K562 (cell line): ENCODE measurements at regions not wholly inside any gene's neighbourhood (a gene's known extent, or its start where the extent isn't known, plus 50 kb on each side); places are given as distances from the start of the nearest gene placed in this dataset.
A peak's percentile ranks its signal among the peaks of the same experiment; 100 is the strongest.

ENCODE experiments used
- ATAC-seq: fragments of 200-7000 bp; cut with Tn5 transposase; 3 replicates; pipeline ENCODE4 v1.9.1; 2020; ENCODE audit warnings: moderate library complexity
- BruUV-seq: library from RNA; stranded (reverse); fragments of 400-500 nt; replicated peaks from 2 replicates; lab custom pipeline; 2021; lab: Mats Ljungman, UMichigan
- CTCF ChIA-PET: fragments of 300-600 bp; formaldehyde crosslinking; extraction: SDS; loops from one replicate; lab custom pipeline; 2021; ENCODE audit warnings: low intra/inter-chr PET ratio; lab: Yijun Ruan, JAX
- POLR2A ChIA-PET: fragments of 300-600, 350-650 bp; sonication (Branson Sonifier 250); formaldehyde crosslinking; extraction: SDS; loops from one replicate; lab custom pipeline; 2021; ENCODE audit warnings: antibody characterized with exemption, inconsistent platforms; lab: Yijun Ruan, JAX
- DNase-seq, 4 experiments: peaks; one replicate each; pipeline versions ENCODE4 v3.0.0 to v3.0.0-alpha.2; 2011 to 2018; ENCODE audit warnings: low spot score in 3 of 4, mixed read lengths in 3 of 4; ENCODE audit errors: extremely low read depth in 1 of 4
- FAIRE-seq: peaks from 2 replicates; lab custom pipeline; 2011; peaks lifted over from hg19 to GRCh38; lab: Jason Lieb, UNC
- H2AFZ ChIP-seq: 2 replicates; pipeline ENCODE4 v1.6.0; 2011; ENCODE audit warnings: low read depth, low read length, control low read depth, inconsistent platforms
- H3K27ac ChIP-seq: fragments of 200-600 bp; 3 replicates; pipeline ENCODE4 v1.8.0; 2011; ENCODE audit warnings: low read depth, mild to moderate bottlenecking, control low read depth, inconsistent platforms, low read length, moderate library complexity, mixed read lengths; ENCODE audit errors: extremely low read depth
- H3K27me3 ChIP-seq, 2 experiments: fragments of 300-600 bp in 1 of 2; 2 replicates in 1 of 2; 3 replicates in 1 of 2; pipeline versions ENCODE4 v1.6.0 to v1.8.0; 2011; ENCODE audit warnings: inconsistent platforms in 2 of 2, low read length in 2 of 2, mild to moderate bottlenecking in 1 of 2, mixed read lengths in 1 of 2, moderate library complexity in 1 of 2; ENCODE audit not compliant: control insufficient read depth in 2 of 2, insufficient read depth in 2 of 2
- H3K36me3 ChIP-seq: fragments of 300-600 bp; 3 replicates; pipeline ENCODE4 v1.8.0; 2011; ENCODE audit warnings: mild to moderate bottlenecking, low read length, inconsistent platforms; ENCODE audit not compliant: control insufficient read depth, insufficient read depth
- H3K4me1 ChIP-seq, 2 experiments: fragments of 200-600 bp in 1 of 2; replicated peaks in 1 of 2; 2 replicates in 1 of 2; 3 replicates in 1 of 2; pipeline versions ENCODE4 v1.5.1 to v1.8.0; 2011; ENCODE audit warnings: inconsistent platforms in 2 of 2, low read length in 2 of 2, mild to moderate bottlenecking in 1 of 2, mixed read lengths in 1 of 2, moderate library complexity in 1 of 2; ENCODE audit not compliant: control insufficient read depth in 2 of 2, insufficient read depth in 2 of 2
- H3K4me2 ChIP-seq: 2 replicates; pipeline ENCODE4 v1.6.1; 2011; ENCODE audit warnings: low read length, control low read depth, inconsistent platforms, mixed read lengths; ENCODE audit not compliant: insufficient read depth
- H3K4me3 ChIP-seq: fragments of 200-600 bp; sonication (generic), shearing (Covaris generic); 2 replicates; pipeline ENCODE4 v1.5.1; 2016; ENCODE audit warnings: control low read depth, inconsistent platforms
- H3K79me2 ChIP-seq: fragments of 200-600 bp; 3 replicates; pipeline ENCODE4 v1.8.0; 2011; ENCODE audit warnings: low read length, inconsistent platforms; ENCODE audit not compliant: control insufficient read depth, insufficient read depth
- H3K9ac ChIP-seq, 2 experiments: 2 replicates each; pipeline versions ENCODE4 v1.6.0 to v1.6.1; 2011; ENCODE audit warnings: low read depth in 2 of 2, low read length in 2 of 2, control low read depth in 1 of 2, inconsistent platforms in 1 of 2, mild to moderate bottlenecking in 1 of 2, mixed read lengths in 1 of 2; ENCODE audit not compliant: insufficient read depth in 1 of 2
- H3K9me1 ChIP-seq: one replicate; pipeline ENCODE4 v1.6.0; 2011; ENCODE audit warnings: inconsistent platforms, mild to moderate bottlenecking, low read length, moderate library complexity; ENCODE audit not compliant: control insufficient read depth, insufficient read depth
- H3K9me3 ChIP-seq: replicated peaks from 2 replicates; pipeline ENCODE4 v1.5.1; 2011; ENCODE audit warnings: low read depth, low read length, inconsistent platforms; ENCODE audit not compliant: control insufficient read depth, insufficient read depth
- H4K20me1 ChIP-seq: replicated peaks from 2 replicates; pipeline ENCODE4 v1.6.1; 2011; ENCODE audit warnings: low read length, inconsistent platforms, mixed read lengths; ENCODE audit not compliant: control insufficient read depth, insufficient read depth
- ATF3 ChIP-seq, 2 experiments: fragments of 450-650 bp in 1 of 2; sonication (generic) in 1 of 2; formaldehyde crosslinking in 1 of 2; IDR thresholded peaks in 1 of 2; conservative IDR thresholded peaks in 1 of 2; 2 replicates each; pipeline versions ENCODE4 v1.6.1 to v1.8.1; 2016 to 2023; ENCODE audit warnings: mild to moderate bottlenecking in 2 of 2, moderate library complexity in 2 of 2, inconsistent platforms in 1 of 2, missing genetic modification reagents in 1 of 2
- CREBBP ChIP-seq: IDR thresholded peaks from one replicate; pipeline ENCODE4 v1.6.1; 2012; ENCODE audit warnings: low read depth, mild to moderate bottlenecking, control low read depth, inconsistent platforms, low read length
- FOSL1 ChIP-seq: fragments of 200-800 bp; sonication (Bioruptor generic); conservative IDR thresholded peaks from 2 replicates; pipeline ENCODE4 v1.6.1; 2016; ENCODE audit warnings: missing genetic modification characterization, missing compliant biosample characterization
- GMEB1 ChIP-seq: fragments of 250-450 bp; sonication (Bioruptor Pico); IDR thresholded peaks from 2 replicates; pipeline ENCODE4 v1.4.0; 2020; ENCODE audit warnings: mild to moderate bottlenecking
- HDAC2 ChIP-seq: fragments of 450-650 bp; IDR thresholded peaks from 2 replicates; pipeline ENCODE4 v1.6.1; 2016; ENCODE audit warnings: mild to moderate bottlenecking
- HMGN3 ChIP-seq: IDR thresholded peaks from 2 replicates; pipeline ENCODE4 v1.6.1; 2011; ENCODE audit warnings: borderline replicate concordance, low read depth, mild to moderate bottlenecking, mixed read lengths, low read length; ENCODE audit not compliant: insufficient read length; ENCODE audit errors: extremely low read depth
- NCOA4 ChIP-seq: fragments of 450-650 bp; IDR thresholded peaks from 2 replicates; pipeline ENCODE4 v1.6.1; 2018; ENCODE audit warnings: mild to moderate bottlenecking; ENCODE audit not compliant: partially characterized antibody
- NFRKB ChIP-seq: fragments of 450-650 bp; IDR thresholded peaks from 2 replicates; pipeline ENCODE4 v1.6.1; 2016; ENCODE audit warnings: low read depth
- PML ChIP-seq: IDR thresholded peaks from 2 replicates; pipeline ENCODE4 v1.6.1; 2012; ENCODE audit warnings: low read length, inconsistent platforms
- SNRNP70 ChIP-seq: fragments of 200-400 bp; formaldehyde crosslinking; optimal IDR thresholded peaks from 2 replicates; pipeline ENCODE3; 2017; ENCODE audit warnings: low read depth, low read length
- SRSF7 ChIP-seq: fragments of 200-400 bp; formaldehyde crosslinking; optimal IDR thresholded peaks from 2 replicates; pipeline ENCODE3; 2017; ENCODE audit warnings: mild to moderate bottlenecking, low read depth, low read length
- TOE1 ChIP-seq, 2 experiments: fragments of 450-650 bp in 1 of 2; sonication (generic) in 1 of 2; formaldehyde crosslinking in 1 of 2; IDR thresholded peaks; 2 replicates each; pipeline versions ENCODE4 v1.7.1 to v1.8.0; 2016 to 2022; ENCODE audit warnings: borderline replicate concordance in 2 of 2, mild to moderate bottlenecking in 2 of 2, antibody characterized with exemption in 1 of 2, inconsistent platforms in 1 of 2, low read depth in 1 of 2, missing genetic modification reagents in 1 of 2, moderate library complexity in 1 of 2
- ZNF76 ChIP-seq: fragments of 250-450 bp; sonication (Bioruptor Pico); IDR thresholded peaks from 2 replicates; pipeline ENCODE4 v1.4.0; 2020; ENCODE audit warnings: mild to moderate bottlenecking, moderate library complexity, borderline replicate concordance
- ZNF780A ChIP-seq: fragments of 250-450 bp; sonication (Bioruptor Pico); IDR thresholded peaks from 2 replicates; pipeline ENCODE4 v1.5.0; 2021; ENCODE audit warnings: mild to moderate bottlenecking
- WGBS: fragments of 100-300 bp; shearing (Covaris generic); methylation state at CpG from one replicate; pipeline ENCODE4 v1.1.6; 2016; ENCODE audit warnings: low coverage, mixed read lengths; ENCODE audit not compliant: insufficient coverage; ENCODE audit errors: missing lambda C conversion rate; 5-methylcytosine and 5-hydroxymethylcytosine counted together
- in situ Hi-C: fragments of 300-500 bp; cut with MboI; formaldehyde crosslinking; loops from 4 replicates; pipeline ENCODE4 v1.15.0; 2018; ENCODE audit warnings: inconsistent platforms, mixed read lengths
- intact Hi-C: fragments of 100-400 bp; cut with micrococcal nuclease; formaldehyde crosslinking; loops from 2 replicates; pipeline ENCODE4 v1.14.2; 2022
- TF ChIP-seq, protein P1 (sequence below): IDR thresholded peaks from 2 replicates; pipeline ENCODE4 v1.6.1; 2012; ENCODE audit warnings: low read depth, low read length, improper control_type of control experiment, borderline replicate concordance
- TF ChIP-seq, protein P2 (sequence below): IDR thresholded peaks from 2 replicates; pipeline ENCODE4 v1.6.1; 2011; ENCODE audit warnings: borderline replicate concordance, low read depth, mild to moderate bottlenecking, moderate library complexity, low read length; ENCODE audit not compliant: insufficient read depth, poor library complexity, severe bottlenecking

DNA sequence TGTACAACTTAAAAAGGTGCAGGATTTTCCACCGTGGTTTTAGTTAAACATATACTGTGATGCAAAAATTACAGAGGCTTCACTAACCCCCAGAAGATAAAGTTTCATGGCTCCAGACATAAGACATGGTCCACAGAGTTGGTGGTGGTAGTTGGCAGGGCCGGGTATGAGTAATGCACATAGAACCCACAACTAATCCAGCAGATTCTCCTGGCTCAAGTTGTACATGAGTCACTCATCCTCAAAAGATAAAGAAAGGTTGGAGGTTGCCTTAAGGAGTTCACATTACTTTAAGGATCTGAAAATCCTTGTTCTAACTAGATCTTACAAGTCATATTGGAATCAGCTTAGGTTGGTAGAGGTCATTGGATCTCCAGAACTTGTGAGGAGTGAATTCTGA, 98.3 kb upstream of the ZBTB20 start:
- H3K4me3 ChIP-seq = no peak overlapping the region
- H3K27me3 ChIP-seq = no peaks in the 10 kb centered on the region
- WGBS = 6% methylated on average over 2 of the region's 2 CpGs
- no peak overlapping the region for H3K9ac ChIP-seq
- peak; percentile 78 for FAIRE-seq
- no peak overlapping the region for H3K27ac ChIP-seq
- peaks cover 0 to 6% of the 10 kb centered on the region in 2 experiments; a peak in 2 of 5 replicates for H3K4me1 ChIP-seq
- ATAC-seq = no peak
- in situ Hi-C loops (no loop called here), intact Hi-C loops (no loop called here)
- no peak overlapping the region for H2AFZ ChIP-seq
- no peak overlapping the region for H3K4me2 ChIP-seq
- no peaks in the 10 kb centered on the region for H3K9me1 ChIP-seq
- H3K79me2 ChIP-seq = no peaks in the 10 kb centered on the region
- ChIA-PET POLR2A (no interaction called here), CTCF (no interaction called here)
- no peaks in the 10 kb centered on the region for H3K9me3 ChIP-seq
- H4K20me1 ChIP-seq = no peaks in the 10 kb centered on the region
- no TSS peak for BruUV-seq
- H3K36me3 ChIP-seq = no peaks in the 10 kb centered on the region
- DNase-seq = peak in 2 of 4 experiments; percentile 20 to 23
- TF ChIP-seq, protein P1, sequence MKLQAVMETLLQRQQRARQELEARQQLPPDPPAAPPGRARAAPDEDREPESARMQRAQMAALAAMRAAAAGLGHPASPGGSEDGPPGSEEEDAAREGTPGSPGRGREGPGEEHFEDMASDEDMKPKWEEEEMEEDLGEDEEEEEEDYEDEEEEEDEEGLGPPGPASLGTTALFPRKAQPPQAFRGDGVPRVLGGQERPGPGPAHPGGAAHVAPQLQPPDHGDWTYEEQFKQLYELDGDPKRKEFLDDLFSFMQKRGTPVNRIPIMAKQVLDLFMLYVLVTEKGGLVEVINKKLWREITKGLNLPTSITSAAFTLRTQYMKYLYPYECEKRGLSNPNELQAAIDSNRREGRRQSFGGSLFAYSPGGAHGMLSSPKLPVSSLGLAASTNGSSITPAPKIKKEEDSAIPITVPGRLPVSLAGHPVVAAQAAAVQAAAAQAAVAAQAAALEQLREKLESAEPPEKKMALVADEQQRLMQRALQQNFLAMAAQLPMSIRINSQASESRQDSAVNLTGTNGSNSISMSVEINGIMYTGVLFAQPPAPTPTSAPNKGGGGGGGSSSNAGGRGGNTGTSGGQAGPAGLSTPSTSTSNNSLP = no peak
- no peak for TF ChIP-seq PML
- TF ChIP-seq CREBBP = no peak
- no peak for TF ChIP-seq SRSF7
- TF ChIP-seq ZNF76 (CRISPR knock-in tag) = no peak
- TF ChIP-seq SNRNP70 = no peak
- TF ChIP-seq ATF3 (IDR thresholded peaks at IDR 0.05) = peak; percentile 23; the same call in 1 of the 2 replicates
- TF ChIP-seq ATF3 (CRISPR knock-in tag; conservative IDR thresholded peaks at IDR 0.05) = no peak
- no peak for TF ChIP-seq GMEB1 (CRISPR knock-in tag)
- peak; percentile 92 for TF ChIP-seq FOSL1 (tag)
- no peak for TF ChIP-seq NFRKB
- TF ChIP-seq HDAC2 = no peak
- TF ChIP-seq ZNF780A (CRISPR knock-in tag) = no peak
- TF ChIP-seq TOE1 (IDR thresholded peaks at IDR 0.05; ENCODE audit: borderline replicate concordance) = no peak
- no peak for TF ChIP-seq TOE1 (CRISPR knock-in tag; IDR thresholded peaks at IDR 0.05; ENCODE audit: borderline replicate concordance, low read depth)
- TF ChIP-seq HMGN3 = no peak
- TF ChIP-seq, protein P2, sequence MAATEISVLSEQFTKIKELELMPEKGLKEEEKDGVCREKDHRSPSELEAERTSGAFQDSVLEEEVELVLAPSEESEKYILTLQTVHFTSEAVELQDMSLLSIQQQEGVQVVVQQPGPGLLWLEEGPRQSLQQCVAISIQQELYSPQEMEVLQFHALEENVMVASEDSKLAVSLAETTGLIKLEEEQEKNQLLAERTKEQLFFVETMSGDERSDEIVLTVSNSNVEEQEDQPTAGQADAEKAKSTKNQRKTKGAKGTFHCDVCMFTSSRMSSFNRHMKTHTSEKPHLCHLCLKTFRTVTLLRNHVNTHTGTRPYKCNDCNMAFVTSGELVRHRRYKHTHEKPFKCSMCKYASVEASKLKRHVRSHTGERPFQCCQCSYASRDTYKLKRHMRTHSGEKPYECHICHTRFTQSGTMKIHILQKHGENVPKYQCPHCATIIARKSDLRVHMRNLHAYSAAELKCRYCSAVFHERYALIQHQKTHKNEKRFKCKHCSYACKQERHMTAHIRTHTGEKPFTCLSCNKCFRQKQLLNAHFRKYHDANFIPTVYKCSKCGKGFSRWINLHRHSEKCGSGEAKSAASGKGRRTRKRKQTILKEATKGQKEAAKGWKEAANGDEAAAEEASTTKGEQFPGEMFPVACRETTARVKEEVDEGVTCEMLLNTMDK = no peak
- TF ChIP-seq NCOA4 = no peak
